ENCODE measurements at regions not wholly inside any gene's neighbourhood (a gene's known extent, or its start where the extent isn't known, plus 50 kb on each side); places are given as distances from the start of the nearest gene placed in this dataset.

- TF ChIP-seq CTCF (conservative IDR thresholded peaks at IDR 0.05; ENCODE audit: low read depth, low read length) (no peak), EZH2 (IDR thresholded peaks at IDR 0.05; ENCODE audit: borderline replicate concordance, low read depth, low read length, poor library complexity, severe bottlenecking) (no peak)
Observed at GRCh38 chr1:81226603-81226928, 574.2 kb upstream of the ADGRL2 start.

All from A673 (cell line).